Neuronal stem cell (in vitro differentiated cells): ENCODE measurements at regions not wholly inside any gene's neighbourhood (a gene's known extent, or its start where the extent isn't known, plus 50 kb on each side); places are given as distances from the start of the nearest gene placed in this dataset.
A peak's percentile ranks its signal among the peaks of the same experiment; 100 is the strongest.

ENCODE experiments used
- DNase-seq: peaks from one replicate; pipeline ENCODE4 v3.0.0-alpha.2; 2013; ENCODE audit warnings: low spot score
- H2AFZ ChIP-seq: one replicate; pipeline ENCODE4 v1.6.1; 2013; ENCODE audit warnings: mild to moderate bottlenecking, low read length, inconsistent platforms
- H2AK5ac ChIP-seq: 2 replicates; pipeline ENCODE4 v1.6.1; 2013; ENCODE audit warnings: low read depth, mild to moderate bottlenecking, inconsistent platforms, low read length, moderate library complexity, mixed read lengths
- H2BK120ac ChIP-seq: 2 replicates; pipeline ENCODE4 v1.6.1; 2013; ENCODE audit warnings: low read depth, mild to moderate bottlenecking, inconsistent platforms, low read length, moderate library complexity, mixed read lengths
- H2BK12ac ChIP-seq: one replicate; pipeline ENCODE4 v1.6.1; 2013; ENCODE audit warnings: low read length, inconsistent platforms
- H2BK15ac ChIP-seq: 2 replicates; pipeline ENCODE4 v1.6.1; 2013; ENCODE audit warnings: mild to moderate bottlenecking, low read length, inconsistent platforms, mixed read lengths
- H2BK5ac ChIP-seq: one replicate; pipeline ENCODE4 v1.6.1; 2013; ENCODE audit warnings: inconsistent platforms, mild to moderate bottlenecking, low read length, moderate library complexity
- H3K14ac ChIP-seq: one replicate; pipeline ENCODE4 v1.6.1; 2013; ENCODE audit warnings: low read length, inconsistent platforms
- H3K18ac ChIP-seq: 2 replicates; pipeline ENCODE4 v1.6.1; 2013; ENCODE audit warnings: low read length, inconsistent platforms
- H3K23ac ChIP-seq: 2 replicates; pipeline ENCODE4 v1.6.1; 2013; ENCODE audit warnings: low read depth, mild to moderate bottlenecking, mixed read lengths, low read length, inconsistent platforms; ENCODE audit not compliant: poor library complexity
- H3K27ac ChIP-seq: replicated peaks from 3 replicates; pipeline ENCODE4 v1.5.1; 2013; ENCODE audit warnings: low read length, inconsistent platforms
- H3K27me3 ChIP-seq, 3 experiments: 2 replicates each; pipeline ENCODE4 v1.6.1; 2013; ENCODE audit warnings: low read length in 3 of 3, mild to moderate bottlenecking in 2 of 3, inconsistent platforms in 1 of 3, low read depth in 1 of 3, mixed read lengths in 1 of 3, moderate library complexity in 1 of 3; ENCODE audit not compliant: control insufficient read depth in 3 of 3, insufficient read depth in 3 of 3
- H3K36me3 ChIP-seq, 2 donors: replicated peaks in 1 of 2; 2 replicates each; pipeline ENCODE4 v1.6.1; 2013; ENCODE audit warnings: low read length in 2 of 2; ENCODE audit not compliant: control insufficient read depth in 2 of 2, insufficient read depth in 2 of 2
- H3K4ac ChIP-seq: 2 replicates; pipeline ENCODE4 v1.6.1; 2013; ENCODE audit warnings: inconsistent platforms, mild to moderate bottlenecking, low read length, moderate library complexity
- H3K4me1 ChIP-seq, 2 donors: 1 replicate in 1 of 2; 2 replicates in 1 of 2; pipeline ENCODE4 v1.6.1; 2013; ENCODE audit warnings: low read length in 2 of 2, low read depth in 1 of 2; ENCODE audit not compliant: control insufficient read depth in 2 of 2, insufficient read depth in 1 of 2
- H3K4me2 ChIP-seq: one replicate; pipeline ENCODE4 v1.6.1; 2013; ENCODE audit warnings: mild to moderate bottlenecking, low read length, inconsistent platforms; ENCODE audit not compliant: insufficient read depth, poor library complexity, severe bottlenecking
- H3K4me3 ChIP-seq, 2 donors: 2 replicates each; pipeline ENCODE4 v1.5.1; 2013; ENCODE audit warnings: low read length in 2 of 2, mild to moderate bottlenecking in 2 of 2, inconsistent platforms in 1 of 2, moderate library complexity in 1 of 2
- H3K79me1 ChIP-seq: one replicate; pipeline ENCODE4 v1.6.1; 2013; ENCODE audit warnings: low read depth, mild to moderate bottlenecking, inconsistent platforms, low read length, moderate library complexity
- H3K9ac ChIP-seq: one replicate; pipeline ENCODE4 v1.6.1; 2013; ENCODE audit warnings: mild to moderate bottlenecking, low read depth, low read length, inconsistent platforms; ENCODE audit not compliant: poor library complexity
- H3K9me3 ChIP-seq, 2 donors: replicated peaks in 1 of 2; 2 replicates each; pipeline versions ENCODE3 to v1.6.1; 2013; ENCODE audit warnings: low read length in 2 of 2, mild to moderate bottlenecking in 2 of 2, inconsistent platforms in 1 of 2, low read depth in 1 of 2, mixed read lengths in 1 of 2, moderate library complexity in 1 of 2; ENCODE audit not compliant: control insufficient read depth in 2 of 2, insufficient read depth in 1 of 2
- H4K8ac ChIP-seq: one replicate; pipeline ENCODE4 v1.6.1; 2013; ENCODE audit warnings: low read depth, mild to moderate bottlenecking, inconsistent platforms, low read length, moderate library complexity
- H4K91ac ChIP-seq: one replicate; pipeline ENCODE4 v1.6.1; 2013; ENCODE audit warnings: low read length, low read depth, mild to moderate bottlenecking, inconsistent platforms; ENCODE audit not compliant: poor library complexity
- WGBS, 2 donors: extraction: QIAGEN DNeasy Blood & Tissue Kit; methylation state at CpG; one replicate each; pipeline ENCODE4 v1.1.7; 2013; ENCODE audit warnings: missing lambda C conversion rate in 2 of 2, mixed read lengths in 1 of 2; ENCODE audit not compliant: insufficient read length in 2 of 2, insufficient replicate concordance in 1 of 2; ENCODE audit errors: extremely low coverage in 2 of 2; 5-methylcytosine and 5-hydroxymethylcytosine counted together

DNA sequence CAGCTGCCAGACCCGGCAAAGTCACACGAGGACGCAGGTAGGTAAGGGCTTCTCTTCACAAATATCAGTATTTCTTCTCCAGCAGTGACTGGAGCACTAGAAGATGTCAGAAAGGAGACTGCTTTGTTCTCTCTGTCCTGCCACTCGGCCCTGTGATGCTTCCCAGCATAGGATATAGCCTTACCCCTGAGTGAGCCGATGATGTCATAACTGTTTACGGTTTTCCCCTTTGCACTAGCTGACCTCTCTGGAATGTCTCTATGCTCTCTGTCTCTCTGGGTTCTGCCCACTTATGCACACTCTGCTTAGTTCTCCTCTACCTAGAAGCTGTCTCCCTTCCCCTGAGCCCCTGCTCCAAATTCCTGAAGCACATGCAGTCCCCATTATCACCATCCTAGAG, 167.5 kb upstream of the PODXL start:
- Histone ChIP-seq H3K79me1 (no peaks in the 10 kb centered on the region), H4K8ac (no peak overlapping the region), H3K4ac (no peak overlapping the region), H3K9ac (no peak overlapping the region), H3K27me3 (peaks cover 0 to 7% (median 0%) of the 10 kb centered on the region in 3 experiments), H3K4me1 (peaks cover 0 to 3% of the 10 kb centered on the region in 2 donors), H2BK15ac (no peak overlapping the region), H3K27ac (no peak overlapping the region), H2BK120ac (no peak overlapping the region), H3K23ac (no peak overlapping the region), H3K4me3 (no peak overlapping the region), H3K14ac (no peak overlapping the region), H2AFZ (no peak overlapping the region), H3K9me3 (no peaks in the 10 kb centered on the region), H3K18ac (no peak overlapping the region), H2BK12ac (no peak overlapping the region), H4K91ac (no peak overlapping the region), H2BK5ac (no peak overlapping the region), H3K36me3 (no peaks in the 10 kb centered on the region), H3K4me2 (no peak overlapping the region), H2AK5ac (no peak overlapping the region)
- no peak for DNase-seq
- WGBS, 2 donors = no CpG with 5 or more reads among the region's 6 CpGs

DNA sequence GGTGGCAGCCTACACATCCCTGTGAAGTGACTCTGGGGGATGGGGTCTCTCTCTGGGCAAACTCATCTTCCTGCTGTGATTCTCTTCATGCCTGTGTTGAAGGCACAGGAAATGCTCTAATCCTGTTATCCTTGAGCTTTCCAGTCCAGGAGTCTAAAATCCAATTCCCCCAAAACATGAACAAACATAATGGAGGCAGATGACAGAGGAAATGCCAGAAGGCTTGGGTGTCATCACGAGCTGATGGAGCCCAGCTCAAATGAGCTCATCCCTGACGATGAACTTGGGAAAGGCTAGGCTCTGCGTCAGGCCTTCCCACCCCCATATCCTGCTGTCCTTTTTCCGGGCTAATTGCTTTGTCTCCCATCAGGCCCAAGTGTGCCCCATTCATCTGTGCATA, 165.9 kb upstream of the PODXL start:
- Histone ChIP-seq H3K14ac (no peak overlapping the region), H3K36me3 (no peaks in the 10 kb centered on the region), H2BK12ac (no peak overlapping the region), H3K4me2 (no peak overlapping the region), H3K9me3 (no peaks in the 10 kb centered on the region), H2BK15ac (no peak overlapping the region), H3K18ac (no peak overlapping the region), H3K23ac (no peak overlapping the region), H3K27ac (no peak overlapping the region), H3K27me3 (peaks cover 0 to 7% (median 0%) of the 10 kb centered on the region in 3 experiments), H3K79me1 (no peaks in the 10 kb centered on the region), H3K4me1 (peaks cover 0 to 3% of the 10 kb centered on the region in 2 donors), H2AK5ac (no peak overlapping the region), H3K4me3 (no peak overlapping the region), H2BK120ac (no peak overlapping the region), H2BK5ac (no peak overlapping the region), H4K91ac (no peak overlapping the region), H4K8ac (no peak overlapping the region), H2AFZ (no peak overlapping the region), H3K9ac (no peak overlapping the region), H3K4ac (no peak overlapping the region)
- no peak for DNase-seq
- WGBS, 2 donors = no CpG with 5 or more reads among the region's 4 CpGs

DNA sequence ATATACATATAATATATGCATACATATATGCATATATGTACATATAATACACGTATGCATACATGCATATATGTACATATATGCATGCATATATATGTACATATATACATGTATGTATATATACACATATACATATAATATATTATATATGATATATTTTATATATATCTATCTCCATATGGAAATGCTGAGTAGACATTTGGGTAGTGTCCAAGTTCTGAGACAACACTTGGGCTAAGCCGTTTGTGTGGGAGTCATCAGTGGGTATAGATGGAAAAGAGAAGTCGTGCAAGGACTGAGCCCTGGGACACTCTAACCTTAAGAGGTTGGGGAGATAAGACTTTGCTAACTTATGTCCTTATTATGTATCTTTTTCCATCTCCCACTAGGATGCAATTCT, 165.2 kb upstream of the PODXL start:
- Histone ChIP-seq H3K4ac (no peak overlapping the region), H2AK5ac (no peak overlapping the region), H3K18ac (no peak overlapping the region), H3K79me1 (no peaks in the 10 kb centered on the region), H3K36me3 (no peaks in the 10 kb centered on the region), H3K4me3 (no peak overlapping the region), H2AFZ (no peak overlapping the region), H3K27me3 (peaks cover 0 to 7% (median 0%) of the 10 kb centered on the region in 3 experiments), H3K4me1 (peaks cover 0 to 3% of the 10 kb centered on the region in 2 donors), H4K91ac (no peak overlapping the region), H2BK5ac (no peak overlapping the region), H3K23ac (no peak overlapping the region), H2BK15ac (no peak overlapping the region), H3K4me2 (no peak overlapping the region), H3K9ac (no peak overlapping the region), H2BK120ac (no peak overlapping the region), H4K8ac (no peak overlapping the region), H2BK12ac (no peak overlapping the region), H3K14ac (no peak overlapping the region), H3K27ac (no peak overlapping the region), H3K9me3 (no peaks in the 10 kb centered on the region)
- DNase-seq = no peak
- WGBS, 2 donors = no CpG with 5 or more reads among the region's 3 CpGs

DNA sequence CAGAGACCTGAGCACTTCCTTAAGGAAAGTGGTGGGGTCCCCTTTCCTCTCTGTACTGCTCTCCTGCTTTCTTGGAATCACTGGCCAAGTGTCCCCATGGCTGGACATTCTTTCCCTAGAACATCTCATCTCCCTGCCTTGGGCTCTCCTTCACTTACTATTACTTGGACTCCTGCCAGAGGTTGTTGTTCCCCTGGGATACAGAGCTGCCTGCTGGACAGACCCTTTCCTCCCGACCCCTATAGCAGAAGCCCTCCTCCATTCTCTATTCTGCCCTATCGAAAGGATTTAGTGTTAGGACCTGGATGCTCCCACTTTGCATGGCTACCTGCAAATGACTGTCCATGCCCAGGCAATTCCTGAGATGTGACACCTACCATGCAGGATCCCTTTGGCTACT, 164.3 kb upstream of the PODXL start:
- WGBS, 2 donors = no CpG with 5 or more reads among the region's 2 CpGs
- no peak overlapping the region for H3K4ac ChIP-seq
- peaks cover 0 to 3% of the 10 kb centered on the region in 2 donors for H3K4me1 ChIP-seq
- H3K23ac ChIP-seq = no peak overlapping the region
- no peak overlapping the region for H3K4me2 ChIP-seq
- no peak overlapping the region for H2BK120ac ChIP-seq
- no peak overlapping the region for H3K14ac ChIP-seq
- no peak overlapping the region for H2BK5ac ChIP-seq
- H3K27ac ChIP-seq = no peak overlapping the region
- no peak overlapping the region for H4K91ac ChIP-seq
- no peaks in the 10 kb centered on the region for H3K79me1 ChIP-seq
- no peaks in the 10 kb centered on the region for H3K9me3 ChIP-seq
- no peak overlapping the region for H3K18ac ChIP-seq
- peak overlapping the region in 1 of 2 donors; percentile 38 for H3K4me3 ChIP-seq
- no peak overlapping the region for H2AK5ac ChIP-seq
- no peak overlapping the region for H2BK15ac ChIP-seq
- H3K27me3 ChIP-seq = peaks cover 0 to 7% (median 0%) of the 10 kb centered on the region in 3 experiments
- H2BK12ac ChIP-seq = no peak overlapping the region
- no peak overlapping the region for H4K8ac ChIP-seq
- no peaks in the 10 kb centered on the region for H3K36me3 ChIP-seq
- no peak for DNase-seq
- no peak overlapping the region for H2AFZ ChIP-seq
- H3K9ac ChIP-seq = no peak overlapping the region
